DND-41 (cell line): ENCODE measurements at regions not wholly inside any gene's neighbourhood (a gene's known extent, or its start where the extent isn't known, plus 50 kb on each side); places are given as distances from the start of the nearest gene placed in this dataset.
"Not testable (repeated sequence)": the region's sequence is repeated elsewhere in the genome, so short reads cannot be mapped to it uniquely, and the experiment has no call there.

ENCODE experiments used
- EZH2 ChIP-seq: IDR thresholded peaks from 3 replicates; pipeline ENCODE4 v1.6.1; 2012; ENCODE audit warnings: borderline replicate concordance, low read depth, mild to moderate bottlenecking, moderate library complexity, low read length, inconsistent platforms; ENCODE audit not compliant: severe bottlenecking
- TF ChIP-seq, protein P1 (sequence below): IDR thresholded peaks from 2 replicates; pipeline ENCODE4 v1.5.1; 2012; ENCODE audit warnings: borderline replicate concordance, low read length, moderate library complexity, mild to moderate bottlenecking; ENCODE audit not compliant: poor library complexity, severe bottlenecking; ENCODE audit errors: extremely low read depth

DNA sequence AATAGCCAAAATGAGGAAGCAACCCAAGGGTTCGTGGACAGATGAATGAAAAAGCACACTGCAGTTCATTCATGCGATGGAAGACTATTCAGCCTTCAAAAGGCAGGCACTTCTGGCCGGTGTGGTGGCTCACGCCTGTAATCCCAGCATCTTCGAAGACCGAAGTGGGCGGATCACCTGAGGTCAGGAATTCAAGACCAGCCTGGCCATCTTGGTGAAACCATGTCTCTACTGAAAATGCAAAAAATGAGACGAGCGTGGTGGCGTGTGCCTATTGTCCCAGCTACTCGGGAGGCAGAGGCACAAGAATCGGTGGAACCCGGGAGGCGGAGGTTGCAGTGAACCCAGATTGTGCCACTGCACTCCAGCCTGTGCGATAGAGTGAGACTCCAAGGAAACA lies 114.1 kb upstream of the HMX1 start:
- TF ChIP-seq, protein P1, sequence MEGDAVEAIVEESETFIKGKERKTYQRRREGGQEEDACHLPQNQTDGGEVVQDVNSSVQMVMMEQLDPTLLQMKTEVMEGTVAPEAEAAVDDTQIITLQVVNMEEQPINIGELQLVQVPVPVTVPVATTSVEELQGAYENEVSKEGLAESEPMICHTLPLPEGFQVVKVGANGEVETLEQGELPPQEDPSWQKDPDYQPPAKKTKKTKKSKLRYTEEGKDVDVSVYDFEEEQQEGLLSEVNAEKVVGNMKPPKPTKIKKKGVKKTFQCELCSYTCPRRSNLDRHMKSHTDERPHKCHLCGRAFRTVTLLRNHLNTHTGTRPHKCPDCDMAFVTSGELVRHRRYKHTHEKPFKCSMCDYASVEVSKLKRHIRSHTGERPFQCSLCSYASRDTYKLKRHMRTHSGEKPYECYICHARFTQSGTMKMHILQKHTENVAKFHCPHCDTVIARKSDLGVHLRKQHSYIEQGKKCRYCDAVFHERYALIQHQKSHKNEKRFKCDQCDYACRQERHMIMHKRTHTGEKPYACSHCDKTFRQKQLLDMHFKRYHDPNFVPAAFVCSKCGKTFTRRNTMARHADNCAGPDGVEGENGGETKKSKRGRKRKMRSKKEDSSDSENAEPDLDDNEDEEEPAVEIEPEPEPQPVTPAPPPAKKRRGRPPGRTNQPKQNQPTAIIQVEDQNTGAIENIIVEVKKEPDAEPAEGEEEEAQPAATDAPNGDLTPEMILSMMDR, result not testable (repeated sequence)
- TF ChIP-seq EZH2, result not testable (repeated sequence)
